Liver (tissue), 8 donors: ENCODE measurements at regions not wholly inside any gene's neighbourhood (a gene's known extent, or its start where the extent isn't known, plus 50 kb on each side); places are given as distances from the start of the nearest gene placed in this dataset.

Experiments used
- DNase-seq: peaks from one replicate; pipeline ENCODE4 v3.0.0-alpha.2; 2017; ENCODE audit warnings: low spot score
- H3K27ac ChIP-seq, 2 donors: one replicate each; pipeline ENCODE4 v1.7.0; 2013; ENCODE audit warnings: inconsistent platforms in 2 of 2, low read length in 2 of 2, control low read depth in 1 of 2, low read depth in 1 of 2, mild to moderate bottlenecking in 1 of 2
- H3K27me3 ChIP-seq, 4 donors: one replicate each; pipeline versions ENCODE4 v1.6.1 to v1.7.0; 2013; ENCODE audit warnings: low read length in 3 of 4, inconsistent platforms in 1 of 4, mild to moderate bottlenecking in 1 of 4, moderate library complexity in 1 of 4; ENCODE audit not compliant: control insufficient read depth in 4 of 4, insufficient read depth in 4 of 4
- H3K36me3 ChIP-seq, 4 donors: one replicate each; pipeline versions ENCODE4 v1.6.1 to v1.7.0; 2013; ENCODE audit warnings: low read length in 3 of 4, mild to moderate bottlenecking in 3 of 4, low read depth in 1 of 4, moderate library complexity in 1 of 4; ENCODE audit not compliant: control insufficient read depth in 4 of 4, insufficient read depth in 3 of 4
- H3K4me1 ChIP-seq, 4 donors: one replicate each; pipeline versions ENCODE4 v1.6.1 to v1.7.0; 2013; ENCODE audit warnings: low read length in 3 of 4, mild to moderate bottlenecking in 3 of 4, moderate library complexity in 1 of 4; ENCODE audit not compliant: control insufficient read depth in 4 of 4, insufficient read depth in 4 of 4
- H3K4me3 ChIP-seq, 3 donors: one replicate each; pipeline versions ENCODE4 v1.6.1 to v1.7.0; 2013; ENCODE audit warnings: low read length in 3 of 3, control low read depth in 1 of 3, low read depth in 1 of 3, mild to moderate bottlenecking in 1 of 3
- H3K9ac ChIP-seq, 2 donors: one replicate each; pipeline ENCODE4 v1.7.0; 2013; ENCODE audit warnings: low read length in 2 of 2, mild to moderate bottlenecking in 2 of 2, moderate library complexity in 2 of 2, control low read depth in 1 of 2, low read depth in 1 of 2
- H3K9me3 ChIP-seq, 4 donors: one replicate each; pipeline versions ENCODE4 v1.6.1 to v1.7.0; 2013; ENCODE audit warnings: low read length in 3 of 4; ENCODE audit not compliant: control insufficient read depth in 4 of 4
- ATF3 ChIP-seq: IDR thresholded peaks from 2 replicates; pipeline ENCODE4 v1.6.1; 2016; ENCODE audit warnings: antibody characterized with exemption
- CTCF ChIP-seq: fragments of 150-350 bp; IDR thresholded peaks from 2 replicates; pipeline ENCODE4 v1.5.1; 2017; ENCODE audit warnings: improper control_type of control experiment, low read depth, low read length; ENCODE audit not compliant: missing input control
- EGR1 ChIP-seq, 2 donors: IDR thresholded peaks; 2 replicates each; pipeline ENCODE4 v1.6.1; 2016 to 2018; ENCODE audit warnings: antibody characterized with exemption in 2 of 2, low read depth in 2 of 2
- FOXA1 ChIP-seq: IDR thresholded peaks from 2 replicates; pipeline ENCODE4 v1.6.1; 2016; ENCODE audit warnings: antibody characterized with exemption
- FOXA2 ChIP-seq: IDR thresholded peaks from 2 replicates; pipeline ENCODE4 v1.6.1; 2016; ENCODE audit warnings: antibody characterized with exemption
- GABPA ChIP-seq, 2 donors: IDR thresholded peaks in 1 of 2; conservative IDR thresholded peaks in 1 of 2; 2 replicates each; pipeline ENCODE4 v1.6.1; 2016; ENCODE audit warnings: antibody characterized with exemption in 2 of 2, mild to moderate bottlenecking in 1 of 2, moderate library complexity in 1 of 2
- HNF4A ChIP-seq, 2 donors: conservative IDR thresholded peaks; 2 replicates each; pipeline ENCODE4 v1.6.1; 2016; ENCODE audit warnings: antibody characterized with exemption in 2 of 2, mild to moderate bottlenecking in 2 of 2
- HNF4G ChIP-seq: IDR thresholded peaks from 2 replicates; pipeline ENCODE4 v1.6.1; 2016; ENCODE audit warnings: antibody characterized with exemption
- JUND ChIP-seq, 2 donors: IDR thresholded peaks; 2 replicates each; pipeline ENCODE4 v1.6.1; 2016; ENCODE audit warnings: antibody characterized with exemption in 2 of 2
- MAX ChIP-seq: IDR thresholded peaks from 2 replicates; pipeline ENCODE4 v1.6.1; 2016; ENCODE audit warnings: antibody characterized with exemption
- NR2F2 ChIP-seq: IDR thresholded peaks from 2 replicates; pipeline ENCODE4 v1.6.1; 2016; ENCODE audit warnings: antibody characterized with exemption
- RAD21 ChIP-seq, 2 donors: IDR thresholded peaks; 2 replicates each; pipeline ENCODE4 v1.6.1; 2016; ENCODE audit warnings: antibody characterized with exemption in 2 of 2, mild to moderate bottlenecking in 2 of 2
- RXRA ChIP-seq, 2 donors: IDR thresholded peaks; 2 replicates each; pipeline ENCODE4 v1.6.1; 2017 to 2018; ENCODE audit warnings: antibody characterized with exemption in 2 of 2, mild to moderate bottlenecking in 1 of 2
- SP1 ChIP-seq: IDR thresholded peaks from 2 replicates; pipeline ENCODE4 v1.6.1; 2018; ENCODE audit warnings: antibody characterized with exemption, mild to moderate bottlenecking
- TAF1 ChIP-seq: conservative IDR thresholded peaks from 2 replicates; pipeline ENCODE4 v1.6.1; 2016; ENCODE audit warnings: antibody characterized with exemption, mild to moderate bottlenecking
- YY1 ChIP-seq: IDR thresholded peaks from 2 replicates; pipeline ENCODE4 v1.6.1; 2016; ENCODE audit warnings: antibody characterized with exemption, mild to moderate bottlenecking
- WGBS: extraction: QIAGEN DNeasy Blood & Tissue Kit; methylation state at CpG from one replicate; pipeline ENCODE4 v1.1.7; 2013; 5-methylcytosine and 5-hydroxymethylcytosine counted together
- TF ChIP-seq, protein P1 (sequence below): IDR thresholded peaks from 2 replicates; pipeline ENCODE4 v1.6.1; 2016; ENCODE audit warnings: antibody characterized with exemption, mild to moderate bottlenecking
- donor health status: healthy.
- donor health status: healthy.
- donor health status: healthy.
- donor health status: healthy.
- donor health status: healthy.

DNA sequence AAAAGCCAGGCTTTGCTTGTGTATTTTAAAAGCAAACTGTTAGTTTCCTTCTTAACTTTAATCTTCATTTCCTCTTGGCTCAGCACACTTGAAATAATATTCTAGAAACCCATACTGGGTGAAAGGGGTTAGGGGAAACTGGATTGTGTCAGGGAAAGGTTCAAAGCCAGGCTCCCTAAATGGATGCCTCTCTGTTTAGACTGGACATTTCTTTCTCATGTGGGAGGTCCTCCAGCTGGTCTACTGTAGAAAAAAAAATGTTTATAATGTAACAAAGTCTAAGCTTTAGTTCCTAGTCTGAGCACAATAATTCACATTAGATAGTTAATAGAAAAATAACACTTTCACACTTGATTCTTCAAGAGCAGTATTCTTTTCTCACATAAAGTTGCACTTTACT, 89.0 kb upstream of the AKIRIN2 start:
- Histone ChIP-seq H3K27me3 (no peaks in the 10 kb centered on the region), H3K4me1 (peaks cover 5 to 17% (median 7%) of the 10 kb centered on the region in 4 donors), H3K9me3 (no peaks in the 10 kb centered on the region), H3K36me3 (no peaks in the 10 kb centered on the region), H3K9ac (no peak overlapping the region), H3K27ac (peak overlapping the region; percentile 59 to 70), H3K4me3 (no peak overlapping the region)
- DNase-seq: no peak
- no peak for TF ChIP-seq HNF4G
- no peak for TF ChIP-seq HNF4A (conservative IDR thresholded peaks at IDR 0.05)
- TF ChIP-seq, protein P1, sequence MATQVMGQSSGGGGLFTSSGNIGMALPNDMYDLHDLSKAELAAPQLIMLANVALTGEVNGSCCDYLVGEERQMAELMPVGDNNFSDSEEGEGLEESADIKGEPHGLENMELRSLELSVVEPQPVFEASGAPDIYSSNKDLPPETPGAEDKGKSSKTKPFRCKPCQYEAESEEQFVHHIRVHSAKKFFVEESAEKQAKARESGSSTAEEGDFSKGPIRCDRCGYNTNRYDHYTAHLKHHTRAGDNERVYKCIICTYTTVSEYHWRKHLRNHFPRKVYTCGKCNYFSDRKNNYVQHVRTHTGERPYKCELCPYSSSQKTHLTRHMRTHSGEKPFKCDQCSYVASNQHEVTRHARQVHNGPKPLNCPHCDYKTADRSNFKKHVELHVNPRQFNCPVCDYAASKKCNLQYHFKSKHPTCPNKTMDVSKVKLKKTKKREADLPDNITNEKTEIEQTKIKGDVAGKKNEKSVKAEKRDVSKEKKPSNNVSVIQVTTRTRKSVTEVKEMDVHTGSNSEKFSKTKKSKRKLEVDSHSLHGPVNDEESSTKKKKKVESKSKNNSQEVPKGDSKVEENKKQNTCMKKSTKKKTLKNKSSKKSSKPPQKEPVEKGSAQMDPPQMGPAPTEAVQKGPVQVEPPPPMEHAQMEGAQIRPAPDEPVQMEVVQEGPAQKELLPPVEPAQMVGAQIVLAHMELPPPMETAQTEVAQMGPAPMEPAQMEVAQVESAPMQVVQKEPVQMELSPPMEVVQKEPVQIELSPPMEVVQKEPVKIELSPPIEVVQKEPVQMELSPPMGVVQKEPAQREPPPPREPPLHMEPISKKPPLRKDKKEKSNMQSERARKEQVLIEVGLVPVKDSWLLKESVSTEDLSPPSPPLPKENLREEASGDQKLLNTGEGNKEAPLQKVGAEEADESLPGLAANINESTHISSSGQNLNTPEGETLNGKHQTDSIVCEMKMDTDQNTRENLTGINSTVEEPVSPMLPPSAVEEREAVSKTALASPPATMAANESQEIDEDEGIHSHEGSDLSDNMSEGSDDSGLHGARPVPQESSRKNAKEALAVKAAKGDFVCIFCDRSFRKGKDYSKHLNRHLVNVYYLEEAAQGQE: no peak
- no peak for TF ChIP-seq SP1

DNA sequence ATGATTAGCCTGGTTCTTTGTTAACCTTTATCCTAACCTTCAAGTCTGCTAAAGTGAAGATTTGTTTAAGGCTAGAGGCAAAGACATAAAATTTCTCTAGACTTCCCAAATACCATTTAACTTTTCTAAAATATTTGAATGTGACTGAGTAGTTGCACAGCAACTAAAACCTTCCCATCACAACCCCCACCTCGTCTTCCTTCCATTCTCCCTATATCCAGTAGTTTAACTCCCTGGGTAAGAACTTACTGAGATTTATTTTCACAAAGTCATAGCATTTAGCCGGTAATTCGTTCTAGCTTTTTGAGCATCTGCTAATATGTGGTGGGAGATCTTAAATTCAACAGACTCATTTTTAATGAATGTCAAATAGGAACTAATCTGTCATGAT, 87.9 kb upstream of the AKIRIN2 start:
- no peaks in the 10 kb centered on the region for H3K27me3 ChIP-seq
- 79% methylated on average over 3 of the region's 3 CpGs for WGBS
- H3K4me1 ChIP-seq: peaks cover 6 to 21% (median 10%) of the 10 kb centered on the region in 4 donors
- no peaks in the 10 kb centered on the region for H3K36me3 ChIP-seq
- H3K27ac ChIP-seq: peak overlapping the region in 1 of 2 donors; percentile 51
- TF ChIP-seq EGR1 (IDR thresholded peaks at IDR 0.05; ENCODE audit: low read depth in 2 of 2) (no peak), RXRA (IDR thresholded peaks at IDR 0.05) (no peak), SP1 (no peak), MAX (no peak), ATF3 (no peak), YY1 (no peak), RAD21 (IDR thresholded peaks at IDR 0.05) (no peak), FOXA1 (no peak), HNF4G (no peak), FOXA2 (no peak), HNF4A (conservative IDR thresholded peaks at IDR 0.05) (no peak), CTCF (no peak), NR2F2 (no peak), JUND (IDR thresholded peaks at IDR 0.05) (no peak), TAF1 (no peak), GABPA (IDR thresholded peaks at IDR 0.05 in 1 of 2, conservative IDR thresholded peaks at IDR 0.05 in 1 of 2) (no peak)
- TF ChIP-seq, protein P1: no peak
- H3K9me3 ChIP-seq: no peaks in the 10 kb centered on the region
- H3K4me3 ChIP-seq: no peak overlapping the region
- no peak for DNase-seq
- H3K9ac ChIP-seq: no peak overlapping the region
